ENCODE measurements at regions not wholly inside any gene's neighbourhood (a gene's known extent, or its start where the extent isn't known, plus 50 kb on each side); places are given as distances from the start of the nearest gene placed in this dataset.

- DNase-seq (ENCODE audit: extremely low spot score, insufficient read length, low read depth) (no peak), FAIRE-seq (no peak)
These were observed 135.0 kb upstream of the PIEZO2 start for GRCh38 chr18:11284349-11284748.

GRCh38 chr18:11283479-11284161 lies 134.3 kb upstream of the PIEZO2 start:
- DNase-seq (ENCODE audit: extremely low spot score, insufficient read length, low read depth) (no peak), FAIRE-seq (no peak)

GRCh38 chr18:11279461-11279860 lies 130.1 kb upstream of the PIEZO2 start:
- FAIRE-seq = no peak
- no peak for DNase-seq (ENCODE audit: extremely low spot score, insufficient read length, low read depth)

GRCh38 chr18:11276678-11277077 lies 127.3 kb upstream of the PIEZO2 start:
- DNase-seq (ENCODE audit: extremely low spot score, insufficient read length, low read depth) = no peak
- no peak for FAIRE-seq

GRCh38 chr18:11274144-11274794 lies 124.9 kb upstream of the PIEZO2 start:
- FAIRE-seq = no peak
- no peak for DNase-seq (ENCODE audit: extremely low spot score, insufficient read length, low read depth)

GRCh38 chr18:11272516-11272915 lies 123.1 kb upstream of the PIEZO2 start:
- no peak for DNase-seq (ENCODE audit: extremely low spot score, insufficient read length, low read depth)
- FAIRE-seq = no peak

- no peak for DNase-seq (ENCODE audit: extremely low spot score, insufficient read length, low read depth)
These were observed 122.6 kb upstream of the PIEZO2 start for GRCh38 chr18:11271954-11272353.

GRCh38 chr18:11269257-11269656 lies 119.9 kb upstream of the PIEZO2 start:
- DNase-seq (ENCODE audit: extremely low spot score, insufficient read length, low read depth) (no peak), FAIRE-seq (no peak)

More at GRCh38 chr18:11271954-11272353, 122.6 kb upstream of the PIEZO2 start:
- FAIRE-seq = no peak

- no peak for FAIRE-seq
These were observed 119.4 kb upstream of the PIEZO2 start for GRCh38 chr18:11268741-11269233.

GRCh38 chr18:11268153-11268552 lies 118.8 kb upstream of the PIEZO2 start:
- FAIRE-seq (no peak), DNase-seq (ENCODE audit: extremely low spot score, insufficient read length, low read depth) (no peak)

More at GRCh38 chr18:11268741-11269233, 119.4 kb upstream of the PIEZO2 start:
- no peak for DNase-seq (ENCODE audit: extremely low spot score, insufficient read length, low read depth)

- no peak for FAIRE-seq
- no peak for DNase-seq (ENCODE audit: extremely low spot score, insufficient read length, low read depth)
These were observed 117.6 kb upstream of the PIEZO2 start for GRCh38 chr18:11266781-11267480.

GRCh38 chr18:11261486-11261885 lies 112.1 kb upstream of the PIEZO2 start:
- no peak for FAIRE-seq
- DNase-seq (ENCODE audit: extremely low spot score, insufficient read length, low read depth) = no peak

- no peak for FAIRE-seq
- no peak for DNase-seq (ENCODE audit: extremely low spot score, insufficient read length, low read depth)
These were observed 111.6 kb upstream of the PIEZO2 start for GRCh38 chr18:11260961-11261461.

GRCh38 chr18:11259469-11260150 lies 110.2 kb upstream of the PIEZO2 start:
- FAIRE-seq (no peak), DNase-seq (ENCODE audit: extremely low spot score, insufficient read length, low read depth) (no peak)

GRCh38 chr18:11258039-11258610 lies 108.8 kb upstream of the PIEZO2 start:
- FAIRE-seq = no peak
- DNase-seq (ENCODE audit: extremely low spot score, insufficient read length, low read depth) = no peak

GRCh38 chr18:11256251-11256650 lies 106.9 kb upstream of the PIEZO2 start:
- DNase-seq (ENCODE audit: extremely low spot score, insufficient read length, low read depth) = no peak
- FAIRE-seq = no peak

- no peak for FAIRE-seq
- DNase-seq (ENCODE audit: extremely low spot score, insufficient read length, low read depth) = no peak
These were observed 102.5 kb upstream of the PIEZO2 start for GRCh38 chr18:11251891-11252270.

- FAIRE-seq (no peak), DNase-seq (ENCODE audit: extremely low spot score, insufficient read length, low read depth) (no peak)
These were observed 102.0 kb upstream of the PIEZO2 start for GRCh38 chr18:11251229-11251890.

- FAIRE-seq = no peak
These were observed 100.0 kb upstream of the PIEZO2 start for GRCh38 chr18:11249391-11249790.

More at GRCh38 chr18:11249391-11249790, 100.0 kb upstream of the PIEZO2 start:
- no peak for DNase-seq (ENCODE audit: extremely low spot score, insufficient read length, low read depth)
